ENCODE measurements at regions not wholly inside any gene's neighbourhood (a gene's known extent, or its start where the extent isn't known, plus 50 kb on each side); places are given as distances from the start of the nearest gene placed in this dataset.

DNA sequence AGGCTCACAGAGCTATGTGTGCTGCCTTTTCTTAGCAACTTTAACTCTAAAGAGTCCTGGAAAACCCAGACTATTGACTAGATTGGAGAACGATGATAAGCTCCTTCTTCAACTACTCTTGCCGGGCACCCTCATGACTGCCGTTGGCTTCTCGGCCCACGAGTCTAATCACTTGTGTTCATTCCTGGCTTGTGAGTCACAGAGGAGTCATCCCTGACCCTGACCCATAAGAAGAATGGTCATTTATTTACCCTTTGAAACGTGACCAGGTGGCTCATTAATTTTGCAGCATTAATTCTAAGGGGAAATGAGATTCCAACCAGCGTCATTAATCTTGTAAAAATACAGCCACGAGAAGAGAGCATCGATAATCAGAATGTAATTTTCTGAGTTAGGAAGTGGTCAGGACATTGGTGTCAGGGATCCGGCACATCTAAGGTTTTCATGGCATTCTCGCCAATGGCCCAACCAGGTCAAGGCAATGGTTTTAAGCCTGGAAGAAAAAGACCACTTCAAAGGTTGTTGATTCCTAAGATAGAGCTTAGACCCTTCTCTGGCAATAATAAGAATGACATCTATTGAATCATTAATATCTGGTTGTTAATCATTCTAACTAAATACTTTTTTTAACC is 183.6 kb upstream of the RUNX1 start:
- TF ChIP-seq CREB1 (IDR thresholded peaks at IDR 0.05; ENCODE audit: low read depth) (no peak), EP300 (IDR thresholded peaks at IDR 0.05; ENCODE audit: borderline replicate concordance) (no peak), TAF1 (IDR thresholded peaks at IDR 0.05; ENCODE audit: low read depth) (no peak), CEBPB (IDR thresholded peaks at IDR 0.05) (no peak), RAD21 (IDR thresholded peaks at IDR 0.05; ENCODE audit: low read depth) (no peak), TEAD4 (IDR thresholded peaks at IDR 0.05) (no peak), TCF12 (IDR thresholded peaks at IDR 0.05; ENCODE audit: low read depth) (no peak), YY1 (IDR thresholded peaks at IDR 0.05; ENCODE audit: low read depth) (no peak), EGR1 (IDR thresholded peaks at IDR 0.05) (no peak), FOXM1 (IDR thresholded peaks at IDR 0.05; ENCODE audit: borderline replicate concordance, low read depth) (no peak)
- TF ChIP-seq, protein P1, sequence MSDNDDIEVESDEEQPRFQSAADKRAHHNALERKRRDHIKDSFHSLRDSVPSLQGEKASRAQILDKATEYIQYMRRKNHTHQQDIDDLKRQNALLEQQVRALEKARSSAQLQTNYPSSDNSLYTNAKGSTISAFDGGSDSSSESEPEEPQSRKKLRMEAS (IDR thresholded peaks at IDR 0.05): no peak
- TF ChIP-seq, protein P2, sequence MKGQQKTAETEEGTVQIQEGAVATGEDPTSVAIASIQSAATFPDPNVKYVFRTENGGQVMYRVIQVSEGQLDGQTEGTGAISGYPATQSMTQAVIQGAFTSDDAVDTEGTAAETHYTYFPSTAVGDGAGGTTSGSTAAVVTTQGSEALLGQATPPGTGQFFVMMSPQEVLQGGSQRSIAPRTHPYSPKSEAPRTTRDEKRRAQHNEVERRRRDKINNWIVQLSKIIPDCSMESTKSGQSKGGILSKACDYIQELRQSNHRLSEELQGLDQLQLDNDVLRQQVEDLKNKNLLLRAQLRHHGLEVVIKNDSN (IDR thresholded peaks at IDR 0.05): no peak
- TF ChIP-seq, protein P3, sequence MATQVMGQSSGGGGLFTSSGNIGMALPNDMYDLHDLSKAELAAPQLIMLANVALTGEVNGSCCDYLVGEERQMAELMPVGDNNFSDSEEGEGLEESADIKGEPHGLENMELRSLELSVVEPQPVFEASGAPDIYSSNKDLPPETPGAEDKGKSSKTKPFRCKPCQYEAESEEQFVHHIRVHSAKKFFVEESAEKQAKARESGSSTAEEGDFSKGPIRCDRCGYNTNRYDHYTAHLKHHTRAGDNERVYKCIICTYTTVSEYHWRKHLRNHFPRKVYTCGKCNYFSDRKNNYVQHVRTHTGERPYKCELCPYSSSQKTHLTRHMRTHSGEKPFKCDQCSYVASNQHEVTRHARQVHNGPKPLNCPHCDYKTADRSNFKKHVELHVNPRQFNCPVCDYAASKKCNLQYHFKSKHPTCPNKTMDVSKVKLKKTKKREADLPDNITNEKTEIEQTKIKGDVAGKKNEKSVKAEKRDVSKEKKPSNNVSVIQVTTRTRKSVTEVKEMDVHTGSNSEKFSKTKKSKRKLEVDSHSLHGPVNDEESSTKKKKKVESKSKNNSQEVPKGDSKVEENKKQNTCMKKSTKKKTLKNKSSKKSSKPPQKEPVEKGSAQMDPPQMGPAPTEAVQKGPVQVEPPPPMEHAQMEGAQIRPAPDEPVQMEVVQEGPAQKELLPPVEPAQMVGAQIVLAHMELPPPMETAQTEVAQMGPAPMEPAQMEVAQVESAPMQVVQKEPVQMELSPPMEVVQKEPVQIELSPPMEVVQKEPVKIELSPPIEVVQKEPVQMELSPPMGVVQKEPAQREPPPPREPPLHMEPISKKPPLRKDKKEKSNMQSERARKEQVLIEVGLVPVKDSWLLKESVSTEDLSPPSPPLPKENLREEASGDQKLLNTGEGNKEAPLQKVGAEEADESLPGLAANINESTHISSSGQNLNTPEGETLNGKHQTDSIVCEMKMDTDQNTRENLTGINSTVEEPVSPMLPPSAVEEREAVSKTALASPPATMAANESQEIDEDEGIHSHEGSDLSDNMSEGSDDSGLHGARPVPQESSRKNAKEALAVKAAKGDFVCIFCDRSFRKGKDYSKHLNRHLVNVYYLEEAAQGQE (IDR thresholded peaks at IDR 0.05; ENCODE audit: low read depth): no peak

Measured in Ishikawa (cell line).